Endodermal cell (in vitro differentiated cells): ENCODE measurements at regions not wholly inside any gene's neighbourhood (a gene's known extent, or its start where the extent isn't known, plus 50 kb on each side); places are given as distances from the start of the nearest gene placed in this dataset.

Experiments
- DNase-seq: peaks from one replicate; pipeline ENCODE4 v3.0.0-alpha.2; 2017
- H3K27ac ChIP-seq: 2 replicates; pipeline ENCODE4 v1.5.1; 2013; ENCODE audit warnings: mild to moderate bottlenecking, low read depth, low read length, moderate library complexity
- H3K27me3 ChIP-seq: 2 replicates; pipeline ENCODE4 v1.6.1; 2013; ENCODE audit warnings: mild to moderate bottlenecking, low read length, moderate library complexity; ENCODE audit not compliant: insufficient read depth, control insufficient read depth, poor library complexity, severe bottlenecking
- H3K36me3 ChIP-seq: 2 replicates; pipeline ENCODE4 v1.7.0; 2013; ENCODE audit warnings: mild to moderate bottlenecking, low read length, moderate library complexity; ENCODE audit not compliant: control insufficient read depth, insufficient read depth
- H3K4me1 ChIP-seq: one replicate; pipeline ENCODE4 v1.7.0; 2013; ENCODE audit warnings: low read length; ENCODE audit not compliant: control insufficient read depth, insufficient read depth
- H3K4me3 ChIP-seq: 2 replicates; pipeline ENCODE4 v1.5.1; 2013; ENCODE audit warnings: mild to moderate bottlenecking, low read length, moderate library complexity
- H3K9ac ChIP-seq: 2 replicates; pipeline ENCODE4 v1.6.1; 2013; ENCODE audit warnings: mild to moderate bottlenecking, low read length, moderate library complexity; ENCODE audit not compliant: poor library complexity, severe bottlenecking; ENCODE audit errors: extremely low read depth
- H3K9me3 ChIP-seq: 2 replicates; pipeline ENCODE4 v1.6.1; 2013; ENCODE audit warnings: mild to moderate bottlenecking, low read length, moderate library complexity; ENCODE audit not compliant: control insufficient read depth
- H3K27ac Mint-ChIP-seq: 2 replicates; pipeline ENCODE4 v1.8.0; 2020; ENCODE audit warnings: mixed read lengths
- H3K27me3 Mint-ChIP-seq: 2 replicates; pipeline ENCODE4 v1.8.0; 2021; ENCODE audit warnings: mild to moderate bottlenecking, mixed read lengths; ENCODE audit not compliant: insufficient read depth
- H3K36me3 Mint-ChIP-seq: 2 replicates; pipeline ENCODE4 v1.8.0; 2020; ENCODE audit warnings: low read depth, mixed read lengths
- H3K4me1 Mint-ChIP-seq: 2 replicates; pipeline ENCODE4 v1.8.0; 2020; ENCODE audit warnings: mixed read lengths
- H3K4me3 Mint-ChIP-seq: 2 replicates; pipeline ENCODE4 v1.8.0; 2020; ENCODE audit warnings: mild to moderate bottlenecking, moderate library complexity, mixed read lengths
- H3K9me3 Mint-ChIP-seq: 2 replicates; pipeline ENCODE4 v1.8.0; 2020; ENCODE audit warnings: mild to moderate bottlenecking, mixed read lengths
- CTCF ChIP-seq: fragments of 200-600 bp; sonication (generic); conservative IDR thresholded peaks from 2 replicates; pipeline ENCODE4 v1.5.0; 2021; ENCODE audit warnings: antibody characterized with exemption, mild to moderate bottlenecking
- WGBS, 2 experiments: methylation state at CpG; one replicate each; pipeline versions ENCODE4 v1.1.5 to v1.1.7; 2013; ENCODE audit warnings: missing lambda C conversion rate in 2 of 2, mixed read lengths in 1 of 2; ENCODE audit not compliant: insufficient coverage in 1 of 2, insufficient read length in 1 of 2; 5-methylcytosine and 5-hydroxymethylcytosine counted together

- no peak overlapping the region for H3K4me3 ChIP-seq
- H3K9ac ChIP-seq: no peak overlapping the region
- H3K4me1 ChIP-seq: no peaks in the 10 kb centered on the region
- H3K27ac ChIP-seq: no peak overlapping the region
- H3K36me3 Mint-ChIP-seq: peaks cover 19% of the 10 kb centered on the region
- no peak for TF ChIP-seq CTCF
- H3K27ac Mint-ChIP-seq: no peak overlapping the region
- H3K27me3 Mint-ChIP-seq: no peaks in the 10 kb centered on the region
- no peak overlapping the region for H3K4me3 Mint-ChIP-seq
- peaks cover 42% of the 10 kb centered on the region for H3K9me3 ChIP-seq
- peaks cover 66% of the 10 kb centered on the region for H3K9me3 Mint-ChIP-seq
- WGBS, 2 experiments: 96% methylated on average over 2 of the region's 2 CpGs; no CpG with 5 or more reads in 1 of the 2 experiments
- no peaks in the 10 kb centered on the region for H3K36me3 ChIP-seq
- H3K27me3 ChIP-seq: no peaks in the 10 kb centered on the region
- no peaks in the 10 kb centered on the region for H3K4me1 Mint-ChIP-seq
- DNase-seq: no peak
These were observed 158.1 kb upstream of the SPATS2L start for GRCh38 chr2:200148366-200148765.

- Histone ChIP-seq H3K27ac (no peak overlapping the region), H3K4me1 (no peaks in the 10 kb centered on the region), H3K9ac (no peak overlapping the region), H3K36me3 (no peaks in the 10 kb centered on the region), H3K27me3 (no peaks in the 10 kb centered on the region), H3K4me3 (no peak overlapping the region), H3K9me3 (peaks cover 37% of the 10 kb centered on the region)
- peaks cover 49% of the 10 kb centered on the region for H3K9me3 Mint-ChIP-seq
- TF ChIP-seq CTCF: no peak
- no peak overlapping the region for H3K4me3 Mint-ChIP-seq
- no peaks in the 10 kb centered on the region for H3K4me1 Mint-ChIP-seq
- no peak overlapping the region for H3K27ac Mint-ChIP-seq
- H3K36me3 Mint-ChIP-seq: peaks cover 13% of the 10 kb centered on the region
- WGBS, 2 experiments: 94 to 100% methylated on average over 1 of the region's 1 CpG
- no peak for DNase-seq
- H3K27me3 Mint-ChIP-seq: no peaks in the 10 kb centered on the region
These were observed 155.9 kb upstream of the SPATS2L start for GRCh38 chr2:200150411-200151086.

GRCh38 chr2:200155652-200156051 is 150.8 kb upstream of the SPATS2L start:
- DNase-seq: no peak
- Histone ChIP-seq H3K27ac (no peak overlapping the region), H3K9me3 (peaks cover 25% of the 10 kb centered on the region), H3K4me1 (peaks cover 3% of the 10 kb centered on the region), H3K4me3 (no peak overlapping the region), H3K9ac (no peak overlapping the region), H3K36me3 (no peaks in the 10 kb centered on the region), H3K27me3 (no peaks in the 10 kb centered on the region)
- no peak overlapping the region for H3K27ac Mint-ChIP-seq
- WGBS, 2 experiments: 82 to 93% methylated on average over 2 to 3 of the region's 3 CpGs
- no peaks in the 10 kb centered on the region for H3K27me3 Mint-ChIP-seq
- H3K36me3 Mint-ChIP-seq: peaks cover 13% of the 10 kb centered on the region
- no peak for TF ChIP-seq CTCF
- peaks cover 31% of the 10 kb centered on the region for H3K9me3 Mint-ChIP-seq
- H3K4me1 Mint-ChIP-seq: peaks cover 11% of the 10 kb centered on the region
- no peak overlapping the region for H3K4me3 Mint-ChIP-seq
